Sciatic nerve (tissue), 2 donors: ENCODE measurements at regions not wholly inside any gene's neighbourhood (a gene's known extent, or its start where the extent isn't known, plus 50 kb on each side); places are given as distances from the start of the nearest gene placed in this dataset.

Source experiments
- ATAC-seq: fragments of 200-7000 bp; cut with Tn5 transposase; one replicate; pipeline ENCODE4 v1.9.1; 2020; ENCODE audit warnings: mild to moderate bottlenecking, moderate library complexity
- DNase-seq: peaks from one replicate; pipeline ENCODE4 v3.0.0-alpha.2; 2020; ENCODE audit warnings: low spot score
- intact Hi-C: fragments of 100-400 bp; cut with DNase I; formaldehyde crosslinking; loops from one replicate; pipeline ENCODE4 v1.14.2; 2022
- donor health status: DM: no; HTN: no; CAD: no.
- donor health status: DM: no; HTN: no; CAD: no.

DNA sequence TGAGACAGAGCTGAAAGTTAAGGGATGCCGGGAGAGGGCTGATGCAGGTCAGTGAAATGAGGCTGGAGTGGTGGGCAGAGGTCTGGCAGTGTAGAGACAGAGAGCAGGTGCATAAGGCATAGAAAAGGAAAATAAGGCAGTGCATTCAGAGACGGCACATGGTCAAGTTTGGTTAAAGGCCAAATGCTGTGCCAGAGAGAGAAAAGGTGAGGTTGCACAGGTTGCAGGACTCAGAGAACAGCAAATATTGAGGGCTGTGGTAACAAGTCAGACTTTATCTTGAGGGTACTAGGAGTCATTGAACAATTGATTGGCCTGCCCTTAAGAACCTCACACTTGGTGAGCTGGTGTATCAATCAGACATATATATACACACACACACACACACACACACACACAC lies 102.9 kb upstream of the TSHZ2 start:
- ATAC-seq (no peak), DNase-seq (no peak)
- intact Hi-C loops, result no loop called here

GRCh38 chr20:52867305-52867704 lies 104.9 kb upstream of the TSHZ2 start:
- ATAC-seq (no peak), DNase-seq (no peak)
- intact Hi-C loops, result no loop called here

- intact Hi-C loops, result no loop called here
- DNase-seq (no peak), ATAC-seq (no peak)
Measured at GRCh38 chr20:52864916-52865605, 107.1 kb upstream of the TSHZ2 start.

DNA sequence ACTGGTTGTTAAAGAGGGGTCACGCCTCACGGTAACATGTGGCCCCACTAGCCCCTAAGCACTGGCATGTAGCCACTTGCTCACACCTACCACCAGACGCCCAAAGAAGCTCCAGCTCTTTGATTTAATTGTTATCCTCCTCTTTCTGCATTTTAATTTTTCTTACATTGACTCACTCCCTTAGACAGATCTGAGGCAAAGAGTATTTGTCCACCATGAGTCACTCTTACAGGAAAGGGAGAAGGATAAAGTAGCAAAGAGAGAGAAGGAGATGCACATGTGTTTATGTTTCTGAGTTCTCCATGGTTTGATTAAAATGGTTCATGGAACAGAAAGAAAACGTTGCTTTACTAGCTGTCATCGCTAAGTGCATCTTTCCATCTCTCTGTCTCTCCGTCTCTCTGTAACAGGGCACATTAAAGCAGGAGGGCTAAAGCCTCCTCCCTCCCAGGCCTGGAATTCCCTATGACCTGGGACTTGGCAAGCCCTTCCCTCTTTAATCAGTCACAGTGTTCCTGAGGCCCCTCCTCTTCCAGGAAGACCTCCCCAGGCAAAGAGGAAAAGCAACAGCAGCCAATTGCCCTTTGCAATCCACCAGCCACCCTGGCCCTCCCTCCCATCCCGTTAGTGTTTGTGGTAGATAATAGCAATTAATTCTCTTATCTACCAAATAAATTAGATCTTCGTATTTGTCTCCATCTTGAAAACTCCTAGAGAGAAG lies 112.8 kb upstream of the TSHZ2 start:
- ATAC-seq (no peak), DNase-seq (no peak)
- intact Hi-C loops, result no loop called here

DNA sequence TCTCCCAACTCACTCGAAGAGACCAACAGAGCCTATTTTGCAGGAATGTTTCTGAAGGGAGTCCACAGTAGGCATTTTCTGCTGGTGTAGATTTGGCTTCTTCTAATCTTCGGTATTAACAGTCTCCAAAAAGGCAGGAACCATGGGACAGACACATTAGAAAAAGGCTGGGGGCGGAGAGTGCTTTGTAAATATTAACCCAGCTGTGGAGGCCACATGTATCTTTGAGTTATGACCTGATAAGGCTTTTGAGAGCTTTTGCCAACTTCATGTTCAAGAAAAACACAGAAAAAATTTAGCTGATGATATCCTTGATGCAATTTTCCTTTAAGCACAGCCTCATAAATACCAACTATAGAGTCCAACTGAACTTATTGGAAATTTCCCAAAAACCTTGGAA lies 119.4 kb upstream of the TSHZ2 start:
- ATAC-seq, result no peak
- intact Hi-C loops, result no loop called here
- no peak for DNase-seq

- DNase-seq, result no peak
- no peak for ATAC-seq
- intact Hi-C loops, result no loop called here
Measured at GRCh38 chr20:52847731-52848359, 124.3 kb upstream of the TSHZ2 start.

GRCh38 chr20:52847029-52847660 lies 125.0 kb upstream of the TSHZ2 start:
- intact Hi-C loops, result no loop called here
- ATAC-seq, result no peak

GRCh38 chr20:52845044-52845443 lies 127.1 kb upstream of the TSHZ2 start:
- DNase-seq, result no peak
- intact Hi-C loops, result no loop called here
- no peak for ATAC-seq

More at GRCh38 chr20:52847029-52847660, 125.0 kb upstream of the TSHZ2 start:
- DNase-seq, result no peak

DNA sequence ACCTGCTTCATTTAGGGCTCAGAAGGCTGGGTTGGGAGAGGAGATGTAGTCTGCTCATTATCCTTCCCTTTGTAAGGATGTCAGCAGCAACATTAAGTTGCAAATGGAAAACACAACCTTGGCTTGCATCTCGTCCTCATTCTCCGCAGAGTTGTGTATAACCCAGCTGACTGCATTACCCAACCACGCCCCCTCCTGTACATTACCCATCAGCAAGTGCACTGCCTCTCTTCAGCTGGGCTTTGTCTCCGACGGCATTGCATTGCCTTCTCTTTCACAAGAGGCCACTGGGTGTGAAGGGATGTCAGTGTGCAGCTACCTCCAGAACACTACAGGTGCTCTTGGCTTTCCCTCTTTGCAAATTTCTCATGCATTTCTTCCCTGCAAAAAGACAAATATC lies 128.7 kb upstream of the TSHZ2 start:
- DNase-seq (no peak), ATAC-seq (no peak)
- intact Hi-C loops, result no loop called here

DNA sequence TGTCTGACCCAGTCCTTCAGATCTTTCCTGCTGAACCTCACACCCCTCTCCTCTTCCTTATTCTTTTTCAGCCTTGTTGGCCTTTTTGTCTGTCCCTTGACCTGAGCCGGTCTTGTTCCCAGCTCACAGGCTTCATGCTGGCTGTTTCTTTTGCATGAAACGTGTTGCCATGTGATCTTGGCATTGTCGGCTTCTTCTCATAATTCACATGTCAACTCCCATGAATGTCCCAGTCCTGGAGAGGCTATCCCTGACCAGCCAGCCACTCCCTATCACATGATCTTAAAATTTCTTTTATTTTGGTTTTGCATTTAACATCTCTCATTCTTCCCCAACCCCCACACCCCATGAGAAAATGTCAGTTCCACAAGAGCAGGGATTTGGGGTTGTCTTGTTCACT lies 131.2 kb upstream of the TSHZ2 start:
- DNase-seq (no peak), ATAC-seq (no peak)
- intact Hi-C loops, result no loop called here

GRCh38 chr20:52840041-52840440 lies 132.1 kb upstream of the TSHZ2 start:
- DNase-seq, result no peak
- ATAC-seq, result no peak
- intact Hi-C loops, result no loop called here

DNA sequence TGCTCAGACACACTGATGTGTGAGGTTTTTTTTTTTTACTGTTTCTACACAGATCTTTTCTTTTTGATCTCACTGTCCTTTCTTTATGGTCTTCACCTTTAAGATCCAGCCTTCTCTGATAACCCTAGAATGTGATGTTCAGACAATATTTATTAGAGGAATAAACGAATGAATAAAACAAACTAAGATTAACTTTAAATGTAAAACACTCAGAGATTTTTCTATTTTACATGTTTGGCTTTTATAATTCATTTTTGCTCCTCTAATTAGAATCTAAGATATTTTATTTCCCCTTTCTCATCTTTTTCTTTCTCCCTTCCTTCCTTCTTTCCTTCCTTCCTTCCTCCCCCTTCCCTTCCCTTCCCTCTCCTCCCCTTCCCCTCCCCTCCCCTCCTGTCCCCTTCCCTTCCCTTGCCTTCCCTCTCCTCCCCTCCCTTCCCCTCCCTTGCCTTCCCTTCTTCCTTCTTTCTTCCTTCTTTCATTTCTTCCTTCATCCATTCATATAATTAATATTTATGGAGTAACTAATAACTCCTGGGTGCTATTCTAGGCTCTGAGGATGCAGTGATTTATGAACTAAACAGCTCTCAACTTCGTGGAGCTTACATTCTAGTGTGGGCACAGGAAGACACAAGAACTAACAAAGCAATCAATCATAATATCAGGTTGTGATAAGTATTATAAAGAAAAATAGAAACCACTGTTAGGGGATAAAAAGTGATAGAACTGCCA lies 133.5 kb upstream of the TSHZ2 start:
- DNase-seq (no peak), ATAC-seq (no peak)
- intact Hi-C loops, result no loop called here

DNA sequence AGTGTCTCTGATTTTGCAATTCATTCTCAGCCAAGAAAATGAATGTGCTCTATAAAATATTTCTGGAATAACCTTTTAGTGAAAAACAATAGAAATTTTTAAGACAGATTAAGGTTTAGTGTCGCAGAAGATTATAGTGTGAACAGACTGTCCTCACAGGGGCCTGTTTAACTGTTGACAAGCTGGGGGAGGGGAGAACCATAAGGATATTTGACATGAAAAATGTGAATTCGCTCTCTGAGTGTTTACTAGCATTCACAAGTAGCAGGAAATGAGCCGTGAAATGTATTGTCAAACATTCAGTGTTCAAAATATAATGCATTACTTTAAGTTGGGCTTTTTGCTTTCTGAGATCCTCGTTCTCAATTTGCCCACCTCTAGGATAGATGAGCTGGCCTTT lies 134.8 kb upstream of the TSHZ2 start:
- DNase-seq, result no peak

GRCh38 chr20:52833901-52834300 lies 138.3 kb upstream of the TSHZ2 start:
- no peak for DNase-seq
- intact Hi-C loops, result no loop called here
- ATAC-seq, result no peak

More for the DNA sequence above, 134.8 kb upstream of the TSHZ2 start:
- intact Hi-C loops, result no loop called here
- no peak for ATAC-seq

- no peak for ATAC-seq
- DNase-seq, result no peak
- intact Hi-C loops, result no loop called here
Measured at GRCh38 chr20:52832151-52832774, 139.9 kb upstream of the TSHZ2 start.

DNA sequence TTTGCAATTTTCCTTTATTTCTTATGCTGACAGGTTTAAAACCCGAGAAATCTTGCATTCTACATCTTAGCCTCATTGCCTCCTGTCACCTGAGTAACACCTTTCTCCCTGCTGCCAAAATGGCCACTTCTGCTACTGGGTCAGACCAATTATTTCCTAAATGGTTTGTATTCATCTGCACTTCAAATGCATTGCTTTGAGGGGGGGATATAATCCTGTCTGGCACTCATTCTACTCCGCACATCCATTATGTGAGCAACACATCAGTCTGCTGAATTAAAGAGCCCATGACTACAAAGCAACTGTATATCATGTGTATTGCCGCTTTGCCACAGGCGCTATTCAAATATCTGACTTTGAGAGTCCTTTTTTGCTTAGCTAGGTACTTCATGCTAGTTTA lies 141.6 kb upstream of the TSHZ2 start:
- intact Hi-C loops, result no loop called here
- no peak for ATAC-seq
- DNase-seq, result no peak

GRCh38 chr20:52829111-52829510 lies 143.0 kb upstream of the TSHZ2 start:
- intact Hi-C loops, result no loop called here
- ATAC-seq, result no peak
- no peak for DNase-seq

DNA sequence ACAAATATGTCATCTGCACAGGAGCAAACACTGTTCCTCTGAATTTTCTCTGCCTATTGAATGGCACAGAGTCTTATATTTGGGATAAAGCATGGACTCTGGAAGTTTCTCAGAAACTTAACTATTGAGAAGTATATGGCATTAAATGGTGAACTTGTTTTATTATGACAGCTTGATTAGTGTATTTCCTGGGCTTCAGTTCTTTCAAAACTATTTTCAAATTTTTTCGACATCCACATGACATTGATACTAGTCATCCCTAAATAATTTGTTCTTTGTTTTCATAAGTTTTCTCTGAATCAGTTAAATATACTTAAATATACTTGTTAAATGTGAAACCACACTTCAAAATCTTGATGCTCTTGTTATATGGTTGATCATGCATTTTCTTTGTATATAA lies 144.0 kb upstream of the TSHZ2 start:
- ATAC-seq (no peak), DNase-seq (no peak)
- intact Hi-C loops, result no loop called here

GRCh38 chr20:52826722-52827121 lies 145.4 kb upstream of the TSHZ2 start:
- ATAC-seq, result no peak
- DNase-seq, result no peak
- intact Hi-C loops, result no loop called here
